ENCODE measurements at regions not wholly inside any gene's neighbourhood (a gene's known extent, or its start where the extent isn't known, plus 50 kb on each side); places are given as distances from the start of the nearest gene placed in this dataset.
A peak's percentile ranks its signal among the peaks of the same experiment; 100 is the strongest.

DNA sequence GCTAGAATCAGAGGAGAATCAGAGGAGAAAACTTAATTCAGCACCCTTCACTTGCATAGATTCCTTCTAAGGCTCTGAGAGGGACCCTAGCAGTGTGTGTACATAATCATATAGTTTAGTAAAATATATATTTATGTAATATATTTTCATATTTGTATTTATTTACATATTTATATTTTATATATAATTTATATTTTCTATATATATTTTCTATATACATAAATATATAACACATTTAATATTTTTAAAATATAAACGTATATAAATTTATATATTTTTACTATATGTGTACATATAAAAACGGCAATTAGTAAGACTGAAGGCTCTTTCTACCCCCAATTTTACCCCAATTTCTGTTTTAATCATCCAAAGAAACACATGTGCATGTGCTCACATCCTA lies 80.3 kb downstream of the NXPE2 start:
- ATAC-seq (ENCODE audit: poor library complexity), result no peak
- intact Hi-C loops (cut with DNase I), result no loop called here
- no peak for DNase-seq

DNA sequence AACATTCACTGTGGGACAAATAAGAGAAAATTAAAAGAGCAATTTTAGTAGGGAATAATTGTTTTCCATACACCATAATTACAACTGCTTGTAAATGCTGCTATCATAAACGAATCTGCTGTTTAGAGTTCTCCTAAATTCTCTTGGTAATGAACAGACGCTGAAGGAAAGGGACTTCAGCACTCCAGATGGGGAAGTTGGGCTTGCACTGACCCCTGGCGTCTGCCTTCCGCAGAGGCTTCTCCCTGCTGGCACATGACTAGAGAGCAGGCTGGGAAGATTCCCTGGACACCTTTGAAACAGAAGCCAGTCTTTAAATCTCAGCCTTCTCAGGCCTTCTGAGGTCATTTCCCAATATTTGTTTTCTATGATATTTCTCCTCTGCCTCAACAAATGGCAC lies 84.1 kb downstream of the NXPE2 start:
- ATAC-seq (ENCODE audit: poor library complexity) (peak; percentile 92), DNase-seq (peak; percentile 77)
- intact Hi-C loops (cut with DNase I), result loop anchor here (5.0 kb wide), 1 partner anchor 420 kb away; no protein-coding TSS in a partner anchor

- intact Hi-C loops (cut with DNase I), result loop anchor here (5.0 kb wide), 1 partner anchor 422 kb away; no protein-coding TSS in a partner anchor
- no peak for DNase-seq
- no peak for ATAC-seq (ENCODE audit: poor library complexity)
These were observed 86.2 kb downstream of the NXPE2 start for GRCh38 chr11:114764563-114764962.

DNA sequence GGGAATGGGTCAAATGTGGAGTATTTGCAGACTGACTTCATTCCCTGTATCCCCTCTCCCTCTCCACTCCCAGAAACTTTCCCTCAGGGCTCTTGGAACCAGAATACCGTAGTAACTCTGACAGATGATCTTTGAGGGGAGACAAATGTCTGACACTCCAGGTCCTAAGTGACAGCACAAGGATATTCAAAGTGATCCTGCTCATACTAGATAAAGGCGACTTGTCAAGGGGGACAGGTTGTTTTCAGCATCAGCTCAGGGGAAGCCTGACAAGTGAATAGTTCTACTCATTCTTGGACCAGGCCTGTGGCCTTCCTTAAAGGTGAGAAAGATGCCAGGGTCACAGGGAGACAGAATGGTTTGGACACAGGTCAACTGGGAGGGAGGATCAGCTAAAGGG lies 92.8 kb downstream of the NXPE2 start:
- intact Hi-C loops (cut with DNase I), result loop anchor here (10.0 kb wide), 1 partner anchor 174 kb away; no protein-coding TSS in a partner anchor
- DNase-seq, result no peak
- ATAC-seq (ENCODE audit: poor library complexity), result no peak

- DNase-seq (no peak), ATAC-seq (ENCODE audit: poor library complexity) (no peak)
- intact Hi-C loops (cut with DNase I), result loop anchor here (10.0 kb wide), 1 partner anchor 171 kb away; no protein-coding TSS in a partner anchor
These were observed 95.4 kb downstream of the NXPE2 start for GRCh38 chr11:114773541-114774338.

- ATAC-seq (ENCODE audit: poor library complexity) (peak; percentile 88), DNase-seq (no peak)
- intact Hi-C loops (cut with DNase I), result loop anchor here (10.0 kb wide), 1 partner anchor 170 kb away; no protein-coding TSS in a partner anchor
These were observed 96.5 kb downstream of the NXPE2 start for GRCh38 chr11:114774599-114775361.

GRCh38 chr11:114775875-114776621 lies 97.7 kb downstream of the NXPE2 start:
- ATAC-seq (ENCODE audit: poor library complexity) (peak; percentile 38), DNase-seq (no peak)
- intact Hi-C loops (cut with DNase I), result loop anchor here (10.0 kb wide), 1 partner anchor 169 kb away; no protein-coding TSS in a partner anchor

- no peak for ATAC-seq (ENCODE audit: poor library complexity)
- no peak for DNase-seq
- intact Hi-C loops (cut with DNase I), result loop anchor here (10.0 kb wide), 1 partner anchor 168 kb away; no protein-coding TSS in a partner anchor
These were observed 98.6 kb downstream of the NXPE2 start for GRCh38 chr11:114776956-114777355.

- intact Hi-C loops (cut with DNase I), result loop anchor here (10.0 kb wide), 1 partner anchor 166 kb away; no protein-coding TSS in a partner anchor
- no peak for ATAC-seq (ENCODE audit: poor library complexity)
- DNase-seq, result no peak
These were observed 100.9 kb downstream of the NXPE2 start for GRCh38 chr11:114779189-114779588.

DNA sequence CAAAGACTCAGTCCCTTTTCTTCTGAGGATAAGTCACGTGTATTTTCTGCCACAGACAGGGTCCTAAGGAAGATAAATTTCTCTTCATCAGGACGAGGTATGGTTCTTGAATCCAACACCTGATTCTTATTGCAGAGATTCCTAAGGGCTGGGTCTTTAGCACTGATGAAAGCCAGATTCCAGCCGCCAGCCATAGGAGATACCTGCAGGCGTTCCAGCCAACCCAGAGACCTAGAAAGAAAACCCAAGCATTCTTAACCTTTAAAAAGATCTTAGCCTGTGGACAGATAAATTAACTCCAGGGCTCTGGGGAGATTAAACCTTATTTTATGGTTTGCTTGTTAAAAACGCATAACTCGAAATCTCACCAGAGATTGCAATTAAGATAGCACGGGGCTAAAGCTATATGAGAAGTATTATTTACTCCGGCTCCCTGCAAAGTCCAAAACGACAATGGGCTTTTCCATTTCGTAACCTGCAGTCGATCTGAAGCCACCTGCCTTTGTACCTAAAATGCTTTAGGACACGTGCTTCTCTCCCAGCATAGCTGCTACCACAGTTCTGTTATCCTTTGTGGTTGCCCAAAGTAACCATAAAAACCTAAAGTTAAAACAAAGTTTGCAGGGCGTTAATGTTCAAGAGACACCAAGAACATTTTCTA lies 104.5 kb downstream of the NXPE2 start:
- intact Hi-C loops (cut with DNase I), result no loop called here
- ATAC-seq (ENCODE audit: poor library complexity), result no peak
- no peak for DNase-seq

- DNase-seq (no peak), ATAC-seq (ENCODE audit: poor library complexity) (no peak)
- intact Hi-C loops (cut with DNase I), result no loop called here
These were observed 105.5 kb downstream of the NXPE2 start for GRCh38 chr11:114783805-114784204.

DNA sequence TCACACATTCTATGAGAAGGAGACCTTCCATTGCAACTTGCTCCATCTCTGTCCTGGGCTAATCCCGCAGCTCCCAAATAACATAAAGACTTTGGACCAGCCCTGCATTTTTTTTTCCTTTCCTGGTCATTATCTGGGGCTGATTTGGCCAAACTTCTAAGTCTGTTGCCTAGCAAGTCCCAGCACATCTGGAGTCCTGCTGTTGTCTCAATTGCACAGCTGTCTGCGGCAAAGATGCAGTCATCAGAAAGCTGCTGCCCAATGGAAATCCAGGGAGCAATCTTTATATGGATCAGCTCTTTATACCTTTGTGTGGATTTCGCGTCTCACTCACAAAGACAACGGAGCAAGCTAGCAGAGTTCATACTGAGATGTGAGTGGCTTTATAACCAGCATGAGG lies 105.9 kb downstream of the NXPE2 start:
- ATAC-seq (ENCODE audit: poor library complexity), result no peak
- intact Hi-C loops (cut with DNase I), result no loop called here
- DNase-seq, result no peak

GRCh38 chr11:114784891-114785290 lies 106.6 kb downstream of the NXPE2 start:
- ATAC-seq (ENCODE audit: poor library complexity) (no peak), DNase-seq (no peak)
- intact Hi-C loops (cut with DNase I), result no loop called here

DNA sequence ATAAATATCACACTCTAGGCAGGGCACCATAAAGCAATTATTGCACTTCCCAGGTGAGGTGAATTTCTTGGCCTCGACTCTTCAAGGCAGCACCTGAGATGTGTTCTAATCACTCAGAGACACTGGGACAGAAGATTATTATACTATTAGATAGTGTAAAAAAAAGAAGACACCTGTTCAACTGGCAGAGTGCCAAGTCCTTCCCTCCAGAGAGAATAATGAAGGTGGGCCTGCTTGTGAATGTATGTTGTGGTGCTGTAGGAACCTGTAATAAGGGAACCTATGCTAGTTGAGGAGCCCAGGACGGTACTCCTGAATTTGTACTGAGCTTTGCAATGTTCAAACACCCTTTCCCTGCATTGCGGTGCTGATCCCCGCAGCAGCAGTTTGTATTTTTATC lies 107.5 kb downstream of the NXPE2 start:
- ATAC-seq (ENCODE audit: poor library complexity), result no peak
- intact Hi-C loops (cut with DNase I), result no loop called here

GRCh38 chr11:114787126-114787525 lies 108.8 kb downstream of the NXPE2 start:
- DNase-seq, result no peak
- no peak for ATAC-seq (ENCODE audit: poor library complexity)
- intact Hi-C loops (cut with DNase I), result no loop called here

More for the DNA sequence above, 107.5 kb downstream of the NXPE2 start:
- DNase-seq, result no peak

DNA sequence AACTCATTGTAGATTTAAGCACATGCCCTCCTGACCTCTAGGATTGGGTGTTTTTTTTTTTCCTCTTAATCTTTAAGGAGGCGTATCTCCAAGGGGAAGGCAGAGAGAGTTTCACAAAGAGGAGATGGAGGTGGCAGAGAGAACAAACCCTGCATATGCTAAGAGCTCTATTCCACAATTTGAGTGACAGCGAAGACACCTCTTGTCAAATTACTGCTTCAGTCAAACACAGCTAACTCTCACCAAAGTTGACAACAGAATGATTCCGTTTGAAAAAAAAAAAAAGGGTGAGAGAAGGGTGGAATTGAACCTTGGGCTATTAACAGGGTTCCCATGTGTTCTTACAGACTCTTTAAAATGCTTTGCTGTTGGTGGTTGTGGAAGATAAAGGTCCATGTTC lies 112.6 kb downstream of the NXPE2 start:
- intact Hi-C loops (cut with DNase I), result no loop called here
- DNase-seq (no peak), ATAC-seq (ENCODE audit: poor library complexity) (no peak)

DNA sequence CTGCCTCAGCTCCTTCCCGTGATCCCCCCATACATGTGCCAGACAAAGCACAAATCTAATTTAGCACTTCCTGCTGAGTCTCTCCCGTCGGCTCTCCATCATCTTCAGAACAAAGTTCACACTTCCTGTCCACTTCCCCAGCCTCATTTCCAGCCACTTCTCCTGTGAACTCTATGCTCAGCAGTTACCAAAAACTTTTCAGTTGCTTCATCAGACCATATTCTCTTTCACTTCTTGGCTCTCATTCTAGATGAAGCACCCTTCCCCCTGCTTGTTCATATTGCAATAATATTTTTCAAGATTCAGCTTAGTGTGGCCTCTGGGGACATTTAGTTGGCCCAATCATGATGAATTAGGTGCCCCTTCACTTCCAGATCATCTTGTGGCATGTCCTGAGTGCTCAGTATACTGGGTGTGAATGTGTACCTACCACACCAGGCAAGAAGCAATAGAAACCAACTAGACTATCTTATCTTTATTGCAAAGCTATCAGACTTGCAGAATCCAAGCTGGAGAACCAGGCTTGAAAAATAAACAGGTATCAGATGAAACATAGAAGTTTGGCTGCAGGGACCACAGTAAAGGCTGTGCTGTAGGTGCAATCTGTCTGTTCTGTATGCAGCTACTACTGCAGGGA lies 115.8 kb downstream of the NXPE2 start:
- ATAC-seq (ENCODE audit: poor library complexity) (no peak), DNase-seq (no peak)
- intact Hi-C loops (cut with DNase I), result no loop called here

All from Right ventricle myocardium superior (tissue), 1 donor.